ENCODE measurements at regions not wholly inside any gene's neighbourhood (a gene's known extent, or its start where the extent isn't known, plus 50 kb on each side); places are given as distances from the start of the nearest gene placed in this dataset.

DNA sequence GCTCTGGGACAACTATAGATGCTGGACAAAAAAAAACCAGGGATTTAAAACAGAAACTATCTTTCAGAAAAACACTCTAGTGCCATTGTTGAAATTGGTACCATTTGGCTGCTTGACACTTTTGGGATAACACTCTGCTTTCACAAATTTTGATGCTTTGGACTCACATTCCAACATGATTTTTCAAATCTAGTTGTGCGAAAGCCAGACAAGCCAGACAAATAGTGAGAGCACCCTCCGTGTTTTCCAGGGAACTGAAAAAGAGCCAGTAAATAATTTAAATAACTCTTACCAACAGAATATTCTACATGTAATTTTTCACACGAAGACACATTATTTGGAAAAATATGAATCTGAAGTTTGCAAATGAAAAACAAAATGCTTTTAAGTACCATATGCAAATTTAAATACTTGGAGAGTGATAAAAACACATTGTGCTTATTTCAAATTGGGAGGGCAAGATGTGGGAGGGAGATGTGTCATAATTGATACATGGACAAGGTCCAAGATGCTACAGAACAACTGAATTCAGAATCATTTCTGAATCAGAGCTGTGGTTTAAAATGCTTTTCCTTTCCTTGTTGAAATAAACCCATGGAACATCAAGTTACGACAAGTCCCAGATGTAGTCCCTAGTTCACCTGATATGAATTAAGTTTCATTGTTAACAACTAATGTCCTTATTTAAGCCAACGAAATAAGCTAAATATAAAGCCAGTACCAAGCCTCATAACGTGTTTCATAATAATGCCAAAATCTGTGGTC lies 144.2 kb upstream of the SOX2 start:
- no peak overlapping the region for H3K27ac ChIP-seq (ENCODE audit: low read length)
- no peak overlapping the region for H2AFZ ChIP-seq (ENCODE audit: low read depth, low read length)
- H3K79me2 ChIP-seq (replicated peaks; ENCODE audit: insufficient read depth, low read length) = peaks cover 6% of the 10 kb centered on the region
- no peak overlapping the region for H3K9ac ChIP-seq (ENCODE audit: low read length)
- H3F3A ChIP-seq (ENCODE audit: insufficient read depth, low read length, poor library complexity, severe bottlenecking) = no peaks in the 10 kb centered on the region
- no peaks in the 10 kb centered on the region for H3K9me2 ChIP-seq (ENCODE audit: insufficient read depth, low read length)
- H3K9me3 ChIP-seq (ENCODE audit: low read length) = no peaks in the 10 kb centered on the region
- TF ChIP-seq MXI1 (conservative IDR thresholded peaks at IDR 0.05; ENCODE audit: poor library complexity, severe bottlenecking) = no peak
- H3K4me3 ChIP-seq (ENCODE audit: low read length) = no peak overlapping the region
- H3K36me3 ChIP-seq (ENCODE audit: insufficient read depth, low read length) = no peaks in the 10 kb centered on the region
- no peak overlapping the region for H3K4me2 ChIP-seq (ENCODE audit: low read length)
- H4K20me1 ChIP-seq (ENCODE audit: insufficient read depth) = no peaks in the 10 kb centered on the region
- peaks cover 5% of the 10 kb centered on the region for H3K27me3 ChIP-seq (ENCODE audit: insufficient read depth, low read depth, low read length)

DNA sequence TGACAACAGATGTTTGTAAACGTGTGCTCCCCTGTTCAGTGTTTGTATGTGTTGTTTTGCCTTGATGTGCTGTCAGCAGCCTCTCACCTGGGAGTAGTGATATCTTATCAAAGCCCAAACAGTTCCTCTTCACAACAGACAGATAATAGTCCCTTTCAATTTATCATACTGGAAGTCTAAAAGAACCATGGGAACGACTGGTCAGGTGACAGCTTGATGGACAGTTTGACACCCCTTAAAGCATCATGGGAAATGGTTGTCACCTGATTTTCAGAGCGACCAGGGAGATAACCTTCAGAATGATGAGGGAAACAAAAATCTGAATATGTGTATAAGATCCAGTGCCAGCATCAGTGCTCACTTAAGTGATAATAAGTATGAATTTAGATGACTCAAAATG lies 146.3 kb upstream of the SOX2 start:
- no peaks in the 10 kb centered on the region for H3K9me3 ChIP-seq (ENCODE audit: low read length)
- no peak for TF ChIP-seq POLR2AphosphoS5 (IDR thresholded peaks at IDR 0.05)
- no peak for TF ChIP-seq TAF1 (IDR thresholded peaks at IDR 0.05; ENCODE audit: low read depth)
- TF ChIP-seq, protein P1, sequence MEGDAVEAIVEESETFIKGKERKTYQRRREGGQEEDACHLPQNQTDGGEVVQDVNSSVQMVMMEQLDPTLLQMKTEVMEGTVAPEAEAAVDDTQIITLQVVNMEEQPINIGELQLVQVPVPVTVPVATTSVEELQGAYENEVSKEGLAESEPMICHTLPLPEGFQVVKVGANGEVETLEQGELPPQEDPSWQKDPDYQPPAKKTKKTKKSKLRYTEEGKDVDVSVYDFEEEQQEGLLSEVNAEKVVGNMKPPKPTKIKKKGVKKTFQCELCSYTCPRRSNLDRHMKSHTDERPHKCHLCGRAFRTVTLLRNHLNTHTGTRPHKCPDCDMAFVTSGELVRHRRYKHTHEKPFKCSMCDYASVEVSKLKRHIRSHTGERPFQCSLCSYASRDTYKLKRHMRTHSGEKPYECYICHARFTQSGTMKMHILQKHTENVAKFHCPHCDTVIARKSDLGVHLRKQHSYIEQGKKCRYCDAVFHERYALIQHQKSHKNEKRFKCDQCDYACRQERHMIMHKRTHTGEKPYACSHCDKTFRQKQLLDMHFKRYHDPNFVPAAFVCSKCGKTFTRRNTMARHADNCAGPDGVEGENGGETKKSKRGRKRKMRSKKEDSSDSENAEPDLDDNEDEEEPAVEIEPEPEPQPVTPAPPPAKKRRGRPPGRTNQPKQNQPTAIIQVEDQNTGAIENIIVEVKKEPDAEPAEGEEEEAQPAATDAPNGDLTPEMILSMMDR (IDR thresholded peaks at IDR 0.05; ENCODE audit: poor library complexity, severe bottlenecking) = no peak
- no peak for TF ChIP-seq SMC3 (conservative IDR thresholded peaks at IDR 0.05; ENCODE audit: poor library complexity)
- no peak for TF ChIP-seq EZH2 (IDR thresholded peaks at IDR 0.05; ENCODE audit: borderline replicate concordance, insufficient read depth, low read length, poor library complexity, severe bottlenecking)
- TF ChIP-seq, protein P2, sequence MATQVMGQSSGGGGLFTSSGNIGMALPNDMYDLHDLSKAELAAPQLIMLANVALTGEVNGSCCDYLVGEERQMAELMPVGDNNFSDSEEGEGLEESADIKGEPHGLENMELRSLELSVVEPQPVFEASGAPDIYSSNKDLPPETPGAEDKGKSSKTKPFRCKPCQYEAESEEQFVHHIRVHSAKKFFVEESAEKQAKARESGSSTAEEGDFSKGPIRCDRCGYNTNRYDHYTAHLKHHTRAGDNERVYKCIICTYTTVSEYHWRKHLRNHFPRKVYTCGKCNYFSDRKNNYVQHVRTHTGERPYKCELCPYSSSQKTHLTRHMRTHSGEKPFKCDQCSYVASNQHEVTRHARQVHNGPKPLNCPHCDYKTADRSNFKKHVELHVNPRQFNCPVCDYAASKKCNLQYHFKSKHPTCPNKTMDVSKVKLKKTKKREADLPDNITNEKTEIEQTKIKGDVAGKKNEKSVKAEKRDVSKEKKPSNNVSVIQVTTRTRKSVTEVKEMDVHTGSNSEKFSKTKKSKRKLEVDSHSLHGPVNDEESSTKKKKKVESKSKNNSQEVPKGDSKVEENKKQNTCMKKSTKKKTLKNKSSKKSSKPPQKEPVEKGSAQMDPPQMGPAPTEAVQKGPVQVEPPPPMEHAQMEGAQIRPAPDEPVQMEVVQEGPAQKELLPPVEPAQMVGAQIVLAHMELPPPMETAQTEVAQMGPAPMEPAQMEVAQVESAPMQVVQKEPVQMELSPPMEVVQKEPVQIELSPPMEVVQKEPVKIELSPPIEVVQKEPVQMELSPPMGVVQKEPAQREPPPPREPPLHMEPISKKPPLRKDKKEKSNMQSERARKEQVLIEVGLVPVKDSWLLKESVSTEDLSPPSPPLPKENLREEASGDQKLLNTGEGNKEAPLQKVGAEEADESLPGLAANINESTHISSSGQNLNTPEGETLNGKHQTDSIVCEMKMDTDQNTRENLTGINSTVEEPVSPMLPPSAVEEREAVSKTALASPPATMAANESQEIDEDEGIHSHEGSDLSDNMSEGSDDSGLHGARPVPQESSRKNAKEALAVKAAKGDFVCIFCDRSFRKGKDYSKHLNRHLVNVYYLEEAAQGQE (IDR thresholded peaks at IDR 0.05; ENCODE audit: borderline replicate concordance) = no peak
- TF ChIP-seq MXI1 (conservative IDR thresholded peaks at IDR 0.05; ENCODE audit: poor library complexity, severe bottlenecking) = no peak
- TF ChIP-seq RAD21 (conservative IDR thresholded peaks at IDR 0.05) = no peak
- H3K4me3 ChIP-seq (ENCODE audit: low read length) = no peak overlapping the region
- no peak overlapping the region for H3K4me2 ChIP-seq (ENCODE audit: low read length)
- no peak overlapping the region for H3K27ac ChIP-seq (ENCODE audit: low read length)
- no peak overlapping the region for H3K9ac ChIP-seq (ENCODE audit: low read length)
- no peaks in the 10 kb centered on the region for H4K20me1 ChIP-seq (ENCODE audit: insufficient read depth)
- H3K9me2 ChIP-seq (ENCODE audit: insufficient read depth, low read length) = no peaks in the 10 kb centered on the region
- H2AFZ ChIP-seq (ENCODE audit: low read depth, low read length) = no peak overlapping the region
- no peaks in the 10 kb centered on the region for H3K36me3 ChIP-seq (ENCODE audit: insufficient read depth, low read length)
- H3F3A ChIP-seq (ENCODE audit: insufficient read depth, low read length, poor library complexity, severe bottlenecking) = no peaks in the 10 kb centered on the region
- H3K79me2 ChIP-seq (replicated peaks; ENCODE audit: insufficient read depth, low read length) = peaks cover 6% of the 10 kb centered on the region
- H3K27me3 ChIP-seq (ENCODE audit: insufficient read depth, low read depth, low read length) = peaks cover 5% of the 10 kb centered on the region

- no peak overlapping the region for H3K4me3 ChIP-seq (ENCODE audit: low read length)
- no peak overlapping the region for H3K9ac ChIP-seq (ENCODE audit: low read length)
- H3K36me3 ChIP-seq (ENCODE audit: insufficient read depth, low read length) = no peaks in the 10 kb centered on the region
- H3K9me2 ChIP-seq (ENCODE audit: insufficient read depth, low read length) = no peaks in the 10 kb centered on the region
- no peak overlapping the region for H3K4me2 ChIP-seq (ENCODE audit: low read length)
- H2AFZ ChIP-seq (ENCODE audit: low read depth, low read length) = no peak overlapping the region
- no peaks in the 10 kb centered on the region for H4K20me1 ChIP-seq (ENCODE audit: insufficient read depth)
- H3K27me3 ChIP-seq (ENCODE audit: insufficient read depth, low read depth, low read length) = peaks cover 5% of the 10 kb centered on the region
- H3K9me3 ChIP-seq (ENCODE audit: low read length) = no peaks in the 10 kb centered on the region
- TF ChIP-seq, protein P2 (IDR thresholded peaks at IDR 0.05; ENCODE audit: borderline replicate concordance) = no peak
- TF ChIP-seq MXI1 (conservative IDR thresholded peaks at IDR 0.05; ENCODE audit: poor library complexity, severe bottlenecking) (no peak), POLR2AphosphoS5 (IDR thresholded peaks at IDR 0.05) (no peak), TAF1 (IDR thresholded peaks at IDR 0.05; ENCODE audit: low read depth) (no peak), EP300 (conservative IDR thresholded peaks at IDR 0.05; ENCODE audit: poor library complexity, severe bottlenecking) (no peak), RAD21 (conservative IDR thresholded peaks at IDR 0.05) (no peak), SMC3 (conservative IDR thresholded peaks at IDR 0.05; ENCODE audit: poor library complexity) (no peak), EZH2 (IDR thresholded peaks at IDR 0.05; ENCODE audit: borderline replicate concordance, insufficient read depth, low read length, poor library complexity, severe bottlenecking) (no peak)
- TF ChIP-seq, protein P1 (IDR thresholded peaks at IDR 0.05; ENCODE audit: poor library complexity, severe bottlenecking) = no peak
- H3F3A ChIP-seq (ENCODE audit: insufficient read depth, low read length, poor library complexity, severe bottlenecking) = no peaks in the 10 kb centered on the region
- H3K27ac ChIP-seq (ENCODE audit: low read length) = no peak overlapping the region
- H3K79me2 ChIP-seq (replicated peaks; ENCODE audit: insufficient read depth, low read length) = peaks cover 6% of the 10 kb centered on the region
Observed at GRCh38 chr3:181564222-181564621, 147.5 kb upstream of the SOX2 start.

Data from neural cell (in vitro differentiated cells).